ENCODE measurements at regions not wholly inside any gene's neighbourhood (a gene's known extent, or its start where the extent isn't known, plus 50 kb on each side); places are given as distances from the start of the nearest gene placed in this dataset.

DNA sequence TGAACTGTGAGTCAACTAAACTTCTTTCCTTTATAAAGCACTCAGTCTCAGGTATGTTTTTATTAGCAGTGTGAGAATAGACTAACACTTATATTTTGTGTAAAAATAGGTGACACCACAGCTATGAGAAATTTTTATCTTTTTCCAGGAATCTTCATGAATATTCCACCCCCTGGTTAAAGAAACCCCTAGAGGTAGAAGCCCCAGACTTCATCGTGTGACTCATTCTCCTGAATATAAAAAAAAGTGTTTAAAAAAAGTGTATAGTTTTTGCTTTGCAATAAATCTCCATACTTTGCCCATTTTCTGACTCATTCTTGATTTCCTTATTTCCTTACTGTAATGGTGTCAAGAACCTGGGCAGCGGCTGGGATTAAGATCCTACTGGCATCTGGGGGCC lies 667.6 kb upstream of the CELF2 start:
- Histone ChIP-seq H4K20me1 (ENCODE audit: control insufficient read depth, insufficient read depth) (no peaks in the 10 kb centered on the region), H3K4me1 (ENCODE audit: control insufficient read depth, insufficient read depth, low read length) (no peaks in the 10 kb centered on the region), H3K4me3 (no peak overlapping the region), H3K79me2 (ENCODE audit: control insufficient read depth, insufficient read depth, low read length) (no peaks in the 10 kb centered on the region), H3K9me3 (replicated peaks; ENCODE audit: control insufficient read depth, insufficient read depth, low read length) (no peaks in the 10 kb centered on the region), H3K4me2 (ENCODE audit: control insufficient read depth, insufficient read depth) (no peak overlapping the region), H3K27ac (ENCODE audit: control insufficient read depth, insufficient read depth) (no peak overlapping the region), H3K9ac (ENCODE audit: control insufficient read depth, insufficient read depth, low read length) (no peak overlapping the region), H3K36me3 (ENCODE audit: control insufficient read depth in 2 of 2, insufficient read depth in 2 of 2, low read length in 1 of 2) (no peaks in the 10 kb centered on the region), H3K27me3 (replicated peaks in 1 of 2; ENCODE audit: control insufficient read depth in 2 of 2, insufficient read depth in 2 of 2, low read length in 1 of 2) (no peaks in the 10 kb centered on the region), H2AFZ (ENCODE audit: control insufficient read depth, low read depth, low read length) (no peak overlapping the region)
- intact Hi-C loops (cut with micrococcal nuclease; ENCODE audit: unreplicated experiment) = no loop called here
- ChIA-PET SMC1A (ENCODE audit: uncharacterized antibody, unreplicated experiment) (no interaction called here), CTCF (no interaction called here), RAD21 (ENCODE audit: unreplicated experiment) (no interaction called here), POLR2A (no interaction called here)
- WGBS (ENCODE audit: insufficient coverage, insufficient replicate concordance, low lambda C conversion rate, missing lambda C conversion rate) = 14% methylated on average over 2 of the region's 2 CpGs
- ATAC-seq (no peak), DNase-seq (ENCODE audit: low read depth, low spot score) (no peak), FAIRE-seq (no peak)
- BruUV-seq (replicated peaks) = no TSS peak
- in situ Hi-C loops (cut with MboI) = no loop called here
- TF ChIP-seq SPI1 (IDR thresholded peaks at IDR 0.05; ENCODE audit: borderline replicate concordance, insufficient read depth, low read depth, low read length) (no peak), ZBTB40 (IDR thresholded peaks at IDR 0.05; ENCODE audit: borderline replicate concordance) (no peak), YBX1 (IDR thresholded peaks at IDR 0.05) (no peak), CBX5 (IDR thresholded peaks at IDR 0.05; ENCODE audit: low read depth) (no peak), ZNF592 (IDR thresholded peaks at IDR 0.05) (no peak), BCL3 (IDR thresholded peaks at IDR 0.05; ENCODE audit: borderline replicate concordance, insufficient read depth, low read depth, low read length, poor library complexity, severe bottlenecking) (no peak), POLR2A (IDR thresholded peaks at IDR 0.05; ENCODE audit: low read depth, low read length) (no peak), NFXL1 (IDR thresholded peaks at IDR 0.05; ENCODE audit: borderline replicate concordance) (no peak)
- TF ChIP-seq, protein P1, sequence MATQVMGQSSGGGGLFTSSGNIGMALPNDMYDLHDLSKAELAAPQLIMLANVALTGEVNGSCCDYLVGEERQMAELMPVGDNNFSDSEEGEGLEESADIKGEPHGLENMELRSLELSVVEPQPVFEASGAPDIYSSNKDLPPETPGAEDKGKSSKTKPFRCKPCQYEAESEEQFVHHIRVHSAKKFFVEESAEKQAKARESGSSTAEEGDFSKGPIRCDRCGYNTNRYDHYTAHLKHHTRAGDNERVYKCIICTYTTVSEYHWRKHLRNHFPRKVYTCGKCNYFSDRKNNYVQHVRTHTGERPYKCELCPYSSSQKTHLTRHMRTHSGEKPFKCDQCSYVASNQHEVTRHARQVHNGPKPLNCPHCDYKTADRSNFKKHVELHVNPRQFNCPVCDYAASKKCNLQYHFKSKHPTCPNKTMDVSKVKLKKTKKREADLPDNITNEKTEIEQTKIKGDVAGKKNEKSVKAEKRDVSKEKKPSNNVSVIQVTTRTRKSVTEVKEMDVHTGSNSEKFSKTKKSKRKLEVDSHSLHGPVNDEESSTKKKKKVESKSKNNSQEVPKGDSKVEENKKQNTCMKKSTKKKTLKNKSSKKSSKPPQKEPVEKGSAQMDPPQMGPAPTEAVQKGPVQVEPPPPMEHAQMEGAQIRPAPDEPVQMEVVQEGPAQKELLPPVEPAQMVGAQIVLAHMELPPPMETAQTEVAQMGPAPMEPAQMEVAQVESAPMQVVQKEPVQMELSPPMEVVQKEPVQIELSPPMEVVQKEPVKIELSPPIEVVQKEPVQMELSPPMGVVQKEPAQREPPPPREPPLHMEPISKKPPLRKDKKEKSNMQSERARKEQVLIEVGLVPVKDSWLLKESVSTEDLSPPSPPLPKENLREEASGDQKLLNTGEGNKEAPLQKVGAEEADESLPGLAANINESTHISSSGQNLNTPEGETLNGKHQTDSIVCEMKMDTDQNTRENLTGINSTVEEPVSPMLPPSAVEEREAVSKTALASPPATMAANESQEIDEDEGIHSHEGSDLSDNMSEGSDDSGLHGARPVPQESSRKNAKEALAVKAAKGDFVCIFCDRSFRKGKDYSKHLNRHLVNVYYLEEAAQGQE (IDR thresholded peaks at IDR 0.05; ENCODE audit: low read depth, low read length) = no peak
- TF ChIP-seq, protein P2, sequence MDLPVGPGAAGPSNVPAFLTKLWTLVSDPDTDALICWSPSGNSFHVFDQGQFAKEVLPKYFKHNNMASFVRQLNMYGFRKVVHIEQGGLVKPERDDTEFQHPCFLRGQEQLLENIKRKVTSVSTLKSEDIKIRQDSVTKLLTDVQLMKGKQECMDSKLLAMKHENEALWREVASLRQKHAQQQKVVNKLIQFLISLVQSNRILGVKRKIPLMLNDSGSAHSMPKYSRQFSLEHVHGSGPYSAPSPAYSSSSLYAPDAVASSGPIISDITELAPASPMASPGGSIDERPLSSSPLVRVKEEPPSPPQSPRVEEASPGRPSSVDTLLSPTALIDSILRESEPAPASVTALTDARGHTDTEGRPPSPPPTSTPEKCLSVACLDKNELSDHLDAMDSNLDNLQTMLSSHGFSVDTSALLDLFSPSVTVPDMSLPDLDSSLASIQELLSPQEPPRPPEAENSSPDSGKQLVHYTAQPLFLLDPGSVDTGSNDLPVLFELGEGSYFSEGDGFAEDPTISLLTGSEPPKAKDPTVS (IDR thresholded peaks at IDR 0.05; ENCODE audit: low read depth, low read length) = no peak
